Epithelial cell of prostate (primary cell): ENCODE measurements at regions not wholly inside any gene's neighbourhood (a gene's known extent, or its start where the extent isn't known, plus 50 kb on each side); places are given as distances from the start of the nearest gene placed in this dataset.

Experiments
- DNase-seq: peaks from one replicate; pipeline ENCODE4 v3.0.0-alpha.2; 2011; ENCODE audit warnings: low read depth, low spot score
- H3K27ac ChIP-seq: fragments of 450-650 bp; 2 replicates; pipeline ENCODE4 v1.5.1; 2017; ENCODE audit warnings: mild to moderate bottlenecking

DNA sequence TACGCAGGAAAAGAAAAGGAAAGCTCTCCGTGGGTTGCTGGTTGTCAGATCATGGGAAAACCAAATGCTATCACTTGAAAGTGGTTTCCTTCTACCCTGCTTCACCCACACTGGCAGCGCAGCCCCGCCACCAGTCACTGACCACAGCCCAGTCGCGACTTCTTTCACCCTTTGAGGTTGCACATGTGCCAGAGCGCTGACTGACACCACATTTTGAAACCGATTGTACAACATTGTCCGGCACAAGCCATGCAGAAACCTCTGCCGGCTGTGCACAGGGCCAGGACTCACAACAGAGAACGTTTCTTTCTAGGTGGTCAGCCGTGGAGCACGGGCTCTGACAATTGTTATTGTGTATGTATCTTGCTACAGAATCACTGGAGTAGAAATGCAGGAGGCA is 827.2 kb upstream of the POU3F3 start:
- no peak overlapping the region for H3K27ac ChIP-seq
- DNase-seq: no peak

DNA sequence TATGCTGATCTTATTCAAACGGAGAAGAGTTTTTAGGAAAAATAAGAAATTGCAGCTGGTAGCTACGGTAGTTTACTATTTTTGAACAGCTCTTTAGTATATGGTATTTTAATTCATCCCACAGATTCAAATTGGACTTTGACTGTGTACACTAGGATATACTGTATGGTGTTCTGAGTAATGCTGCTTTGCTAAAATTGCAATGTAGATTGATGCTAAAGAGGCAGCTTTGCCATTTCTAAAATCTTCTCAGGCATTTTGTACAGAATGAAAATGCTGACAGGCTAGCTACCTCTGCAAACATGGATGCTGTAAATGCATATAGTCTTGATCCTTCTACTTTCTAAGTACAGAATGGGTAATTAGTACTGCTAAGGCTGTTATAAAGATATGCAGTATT is 826.6 kb upstream of the POU3F3 start:
- no peak overlapping the region for H3K27ac ChIP-seq
- DNase-seq: no peak

DNA sequence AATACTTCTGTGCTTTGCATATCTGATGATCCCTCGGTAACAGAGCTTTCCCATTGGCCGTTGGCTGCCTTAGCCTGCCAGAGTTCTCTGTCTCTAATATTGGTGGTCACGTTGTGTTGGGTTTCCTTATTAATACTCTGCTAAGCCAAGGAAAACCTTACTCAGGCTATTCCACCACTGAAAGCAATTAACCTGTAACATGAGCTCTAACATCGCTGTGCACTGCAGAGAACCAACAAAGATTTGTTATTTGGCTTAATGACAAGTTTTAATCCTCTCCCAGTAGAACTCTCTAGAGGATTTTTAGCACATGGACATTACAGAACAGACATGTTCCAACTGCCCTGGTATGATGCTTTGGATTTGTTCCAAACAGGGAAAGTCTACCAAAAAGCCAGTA is 825.9 kb upstream of the POU3F3 start:
- DNase-seq: no peak
- H3K27ac ChIP-seq: no peak overlapping the region

DNA sequence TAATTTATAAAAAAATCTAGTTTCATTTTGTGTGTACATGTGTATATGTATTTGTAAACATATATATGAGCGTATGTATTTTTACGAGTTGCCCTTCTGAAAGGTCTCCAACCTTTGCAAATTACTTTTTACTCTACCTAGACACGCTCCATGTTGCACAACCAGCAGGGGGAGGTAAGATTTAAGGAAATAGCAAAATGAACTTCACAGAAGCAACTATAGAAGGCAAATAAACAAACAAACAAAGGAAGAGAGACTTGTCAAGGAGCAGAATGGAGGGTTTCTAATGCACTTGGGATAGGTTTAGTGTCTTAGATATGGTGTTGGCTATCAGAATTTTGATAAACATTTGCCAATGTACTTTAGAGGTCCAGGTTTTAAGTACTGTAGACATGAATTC is 820.5 kb upstream of the POU3F3 start:
- no peak overlapping the region for H3K27ac ChIP-seq
- DNase-seq: no peak

DNA sequence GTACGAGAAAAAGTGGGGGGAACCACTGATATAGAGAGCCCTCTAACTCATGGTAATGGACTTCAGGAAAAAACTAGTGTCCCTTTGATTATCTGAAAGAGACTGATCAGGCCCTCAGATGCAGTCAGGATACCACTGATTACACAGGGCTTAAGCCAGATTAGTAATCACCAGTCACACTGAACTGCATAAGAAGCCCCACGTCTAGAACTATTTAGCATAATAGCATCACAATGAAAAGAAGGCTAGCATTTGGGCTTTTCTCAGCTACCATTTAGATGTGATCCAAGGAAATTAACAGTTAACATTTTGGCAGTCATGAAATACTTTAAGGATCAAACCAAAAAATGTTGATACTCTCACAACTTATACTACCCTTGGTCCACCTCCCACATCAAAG is 813.1 kb upstream of the POU3F3 start:
- no peak overlapping the region for H3K27ac ChIP-seq
- DNase-seq: no peak

DNA sequence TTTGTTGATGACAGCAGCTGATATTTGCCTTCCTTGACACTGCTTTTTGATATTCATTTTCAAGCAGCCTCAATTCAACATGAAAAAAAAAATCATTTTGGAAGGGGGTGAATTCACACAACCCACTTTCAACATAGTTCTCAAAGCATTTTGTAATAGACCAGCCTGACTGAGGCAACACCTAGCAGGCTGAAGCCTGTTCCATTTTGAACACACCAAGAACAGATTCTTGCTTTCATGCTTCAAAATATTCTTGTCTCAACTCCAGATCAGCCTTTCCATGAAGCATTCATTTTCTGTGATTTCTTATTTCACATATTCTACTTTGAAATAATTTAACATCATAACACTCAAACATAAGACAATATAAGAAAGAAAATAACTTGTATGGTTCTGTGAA is 812.6 kb upstream of the POU3F3 start:
- H3K27ac ChIP-seq: no peak overlapping the region
- no peak for DNase-seq

DNA sequence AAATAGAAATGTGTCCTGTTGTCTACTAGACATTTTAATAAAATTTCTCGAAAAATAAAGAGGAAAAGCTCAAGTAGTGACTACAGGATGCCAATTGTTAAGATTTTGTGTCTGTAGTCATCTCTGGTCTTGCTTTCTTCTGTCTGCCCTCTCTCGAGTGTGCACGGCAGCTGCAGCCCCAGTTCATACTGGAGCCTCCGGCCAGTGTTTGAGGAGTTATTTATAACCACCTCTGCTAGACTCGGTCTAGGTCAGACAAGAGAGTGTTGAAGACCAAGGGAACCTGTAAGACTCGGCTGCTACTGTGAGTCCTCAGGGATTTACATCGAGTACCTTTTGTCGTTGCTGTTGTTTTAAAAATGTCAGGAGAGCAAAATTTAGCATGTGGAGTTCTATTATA is 810.1 kb upstream of the POU3F3 start:
- no peak for DNase-seq
- no peak overlapping the region for H3K27ac ChIP-seq

DNA sequence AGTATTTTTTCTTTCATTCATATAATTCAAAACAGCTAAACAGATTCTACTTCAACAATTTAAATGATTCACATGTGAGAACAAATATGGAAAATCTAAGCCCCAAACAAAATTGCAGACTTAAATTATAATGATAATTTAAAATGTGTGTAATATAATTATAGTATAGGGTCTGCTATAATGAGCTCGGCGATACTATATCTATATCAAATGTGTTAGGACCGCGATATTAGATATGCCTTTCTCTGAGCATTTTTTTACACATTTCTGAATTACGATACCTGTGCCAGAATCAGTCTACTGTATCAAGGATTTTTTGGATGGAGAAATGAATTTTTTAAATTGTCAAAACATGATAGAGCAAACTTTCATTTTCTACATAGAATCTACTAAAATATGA is 808.8 kb upstream of the POU3F3 start:
- DNase-seq: no peak
- H3K27ac ChIP-seq: no peak overlapping the region

DNA sequence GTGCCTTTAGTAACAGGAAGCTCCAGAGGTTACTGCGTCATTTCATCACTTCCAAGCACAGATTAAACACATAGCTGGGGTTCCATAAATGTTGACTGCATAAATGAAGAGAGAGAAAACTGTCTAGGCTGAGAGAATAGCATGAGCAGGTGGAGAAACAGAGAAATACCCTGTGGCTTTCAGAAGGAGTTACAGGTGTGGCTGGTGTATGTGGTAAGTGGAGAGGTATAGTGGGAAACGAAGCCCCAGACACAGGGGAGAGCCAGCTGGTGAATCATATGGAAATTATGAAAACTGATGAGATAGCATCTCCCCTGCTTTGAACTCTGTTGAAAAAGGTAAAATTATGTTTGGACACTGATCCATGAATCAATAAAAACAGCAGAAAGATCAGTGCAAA is 807.4 kb upstream of the POU3F3 start:
- DNase-seq: no peak
- H3K27ac ChIP-seq: no peak overlapping the region

DNA sequence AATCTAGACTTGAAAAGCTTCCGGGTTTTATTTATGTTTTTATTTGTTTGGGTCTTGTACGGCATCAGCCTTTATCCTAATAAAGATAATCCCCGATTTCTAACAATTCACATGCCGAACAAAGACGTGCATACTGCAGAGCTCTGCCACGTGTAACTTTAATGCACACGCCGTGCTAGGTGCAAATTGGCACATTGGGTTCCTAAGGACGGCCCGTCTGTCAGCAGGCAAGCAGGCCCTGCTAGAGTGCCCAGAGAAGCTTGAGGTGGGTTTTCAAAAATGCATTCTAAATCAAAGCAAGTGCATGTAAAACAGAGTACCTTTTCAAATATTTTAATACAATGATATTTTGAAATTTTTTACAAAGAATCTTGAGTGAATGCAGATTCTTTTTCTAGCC is 806.4 kb upstream of the POU3F3 start:
- no peak overlapping the region for H3K27ac ChIP-seq
- DNase-seq: no peak

DNA sequence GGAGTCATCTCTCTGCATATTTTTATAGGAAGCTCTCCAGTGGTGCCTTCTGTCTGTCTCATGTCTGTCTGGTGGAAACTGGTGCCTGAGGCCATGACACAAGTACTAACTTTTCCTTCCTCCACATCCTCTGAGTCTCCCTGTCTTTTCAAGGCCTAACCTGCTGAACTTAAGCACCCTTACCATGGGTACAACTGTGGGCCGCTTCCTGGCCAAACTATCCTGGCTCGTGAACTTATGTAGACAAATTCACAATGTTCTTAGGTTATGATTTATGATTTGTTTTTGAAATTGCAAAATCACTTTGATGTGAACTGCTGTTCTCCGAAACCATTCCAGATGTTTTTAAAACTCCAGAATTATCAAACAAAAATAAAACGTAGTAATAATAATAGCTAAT is 804.5 kb upstream of the POU3F3 start:
- no peak for DNase-seq

DNA sequence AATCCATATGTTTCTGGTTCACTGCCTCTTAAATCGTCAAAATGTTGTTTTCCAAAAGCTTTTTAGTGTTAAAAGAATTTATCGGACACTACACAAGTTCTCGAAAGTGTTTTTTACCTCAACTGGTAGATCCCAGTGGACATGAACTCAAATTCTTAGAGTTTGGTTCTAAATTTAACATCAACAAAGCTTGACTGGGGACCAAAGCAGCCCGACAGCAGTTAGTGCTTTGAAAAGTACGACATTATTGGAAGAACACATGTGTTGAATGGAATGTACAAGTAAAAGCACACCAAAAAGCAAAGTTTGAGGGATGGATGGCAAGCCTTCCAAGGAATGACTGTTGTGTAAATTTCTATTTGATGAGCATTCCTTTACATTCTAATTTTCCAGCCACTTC is 803.9 kb upstream of the POU3F3 start:
- no peak for DNase-seq

More for the DNA sequence above, 804.5 kb upstream of the POU3F3 start:
- H3K27ac ChIP-seq: no peak overlapping the region

DNA sequence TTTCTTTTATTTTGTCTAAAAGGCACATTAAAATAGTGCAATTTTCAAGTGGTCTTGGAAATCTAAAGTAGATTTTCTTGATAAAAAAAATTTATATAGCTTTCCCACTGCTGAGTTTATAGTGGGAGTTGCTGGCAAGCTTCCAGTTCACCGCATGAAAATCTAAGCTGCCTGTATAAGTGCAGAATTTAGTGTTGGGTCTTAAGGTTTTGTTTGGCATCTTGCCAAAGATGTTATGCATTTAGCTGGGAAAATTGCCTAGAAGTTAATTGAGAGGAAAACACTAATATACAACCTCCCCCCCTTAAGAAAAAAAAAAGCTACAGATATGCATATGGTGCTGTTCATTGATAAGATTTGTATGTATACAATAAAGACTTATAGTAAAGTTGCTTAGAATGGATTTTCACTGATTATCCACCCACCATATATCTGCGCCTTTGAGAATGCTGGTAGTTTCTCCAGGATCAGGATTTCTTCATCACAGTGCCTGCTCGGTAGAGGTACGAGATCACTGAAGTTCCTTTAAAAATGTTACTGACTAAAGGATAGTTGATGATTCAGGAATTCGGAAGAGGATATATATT is 803.2 kb upstream of the POU3F3 start:
- no peak overlapping the region for H3K27ac ChIP-seq

More for the DNA sequence above, 803.9 kb upstream of the POU3F3 start:
- H3K27ac ChIP-seq: no peak overlapping the region

DNA sequence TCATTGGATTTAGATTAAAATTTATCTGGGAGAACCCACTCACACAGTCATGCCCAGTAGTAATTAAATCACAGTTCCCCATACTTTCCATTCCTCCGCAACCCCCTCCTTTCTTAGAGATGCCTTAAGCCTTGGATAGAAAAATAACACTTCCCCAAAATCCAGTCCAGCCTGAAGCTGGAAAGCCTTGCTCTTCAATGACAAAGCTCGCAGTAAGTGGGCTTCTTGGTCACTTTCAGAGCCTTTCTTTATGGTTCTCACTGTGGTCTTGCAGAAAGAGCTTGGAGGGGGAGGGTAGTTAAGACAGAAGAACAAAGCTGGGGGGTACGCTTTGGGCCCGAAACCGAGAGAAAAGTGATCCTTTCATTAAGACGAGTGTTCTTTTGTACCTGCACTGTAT is 802.1 kb upstream of the POU3F3 start:
- H3K27ac ChIP-seq: no peak overlapping the region
- no peak for DNase-seq

More for the DNA sequence above, 803.2 kb upstream of the POU3F3 start:
- no peak for DNase-seq

DNA sequence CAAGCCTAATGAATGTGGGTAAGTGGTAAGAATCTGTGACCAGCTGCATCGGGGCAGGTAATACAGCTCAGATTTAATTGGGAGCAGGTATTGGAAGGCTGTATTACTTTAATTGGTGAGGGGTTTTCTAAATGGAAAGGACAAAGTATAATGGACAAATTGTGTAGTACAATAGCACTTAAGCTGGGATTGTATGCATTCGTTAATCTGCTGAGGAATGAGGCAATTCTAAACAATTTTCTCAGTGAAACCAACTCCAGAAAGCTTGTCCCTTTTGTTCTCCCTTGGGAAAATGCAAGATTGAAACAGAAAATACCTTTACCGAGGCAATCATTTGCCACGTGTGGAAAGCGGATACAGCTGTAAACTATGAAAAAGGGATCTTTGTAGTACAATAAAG is 801.6 kb upstream of the POU3F3 start:
- no peak for DNase-seq
- H3K27ac ChIP-seq: no peak overlapping the region

DNA sequence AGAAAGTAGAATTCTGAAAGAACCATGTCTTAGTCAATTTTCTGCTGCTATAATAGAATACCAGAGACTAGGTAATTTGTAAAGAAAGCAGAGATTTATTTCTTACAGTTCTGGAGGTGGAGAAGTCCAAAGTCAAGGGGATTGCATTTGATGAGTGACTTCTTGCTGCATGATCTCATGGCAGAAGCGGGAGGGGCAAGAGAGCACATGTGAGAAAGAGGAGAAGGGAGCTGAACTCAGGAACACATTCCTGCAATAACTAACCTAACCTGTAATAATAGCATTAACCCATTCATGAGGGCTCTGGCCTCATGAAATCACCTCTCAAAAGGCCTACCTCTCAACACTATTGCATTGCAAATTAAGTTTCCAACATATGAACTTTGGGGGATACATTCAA is 797.5 kb upstream of the POU3F3 start:
- H3K27ac ChIP-seq: no peak overlapping the region
- DNase-seq: no peak

DNA sequence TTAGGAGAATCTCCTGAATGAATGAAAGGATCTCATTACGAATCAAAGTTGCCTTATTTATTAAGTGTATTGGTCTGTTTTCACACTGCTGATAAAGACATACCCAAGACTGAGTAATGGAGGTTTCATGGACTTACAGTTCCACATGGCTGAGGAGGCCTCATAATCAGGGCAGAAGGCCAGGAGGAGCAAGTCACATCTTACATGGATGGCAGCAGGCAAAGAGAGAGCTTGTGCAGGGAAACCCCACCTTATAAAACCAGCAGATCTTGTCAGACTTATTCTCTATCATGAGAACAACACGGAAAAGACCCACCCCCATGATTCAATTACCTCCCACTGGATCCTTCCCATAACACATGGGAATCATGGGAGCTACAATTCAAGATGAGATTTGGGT is 785.2 kb upstream of the POU3F3 start:
- no peak overlapping the region for H3K27ac ChIP-seq

DNA sequence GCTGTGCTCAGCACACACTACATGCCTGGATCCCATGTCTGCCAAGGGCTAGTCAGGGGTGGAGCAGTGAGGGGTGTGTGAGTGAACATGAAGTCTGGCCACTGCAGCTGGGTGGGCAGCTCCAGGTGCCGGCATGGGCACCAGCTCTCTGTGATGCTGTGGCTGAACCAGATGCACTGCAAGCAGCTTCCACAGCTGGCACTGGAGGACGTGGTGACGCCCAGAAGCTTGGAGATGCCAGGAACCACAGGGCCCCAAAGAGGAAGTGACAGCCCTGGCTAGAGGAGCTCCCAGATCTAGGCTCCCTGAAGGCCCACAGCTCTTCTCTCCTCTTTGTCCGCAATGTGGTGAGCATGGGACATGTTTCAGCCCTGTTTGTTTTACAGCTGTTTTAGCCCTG is 776.3 kb upstream of the POU3F3 start:
- H3K27ac ChIP-seq: no peak overlapping the region
- no peak for DNase-seq

More for the DNA sequence above, 785.2 kb upstream of the POU3F3 start:
- no peak for DNase-seq

DNA sequence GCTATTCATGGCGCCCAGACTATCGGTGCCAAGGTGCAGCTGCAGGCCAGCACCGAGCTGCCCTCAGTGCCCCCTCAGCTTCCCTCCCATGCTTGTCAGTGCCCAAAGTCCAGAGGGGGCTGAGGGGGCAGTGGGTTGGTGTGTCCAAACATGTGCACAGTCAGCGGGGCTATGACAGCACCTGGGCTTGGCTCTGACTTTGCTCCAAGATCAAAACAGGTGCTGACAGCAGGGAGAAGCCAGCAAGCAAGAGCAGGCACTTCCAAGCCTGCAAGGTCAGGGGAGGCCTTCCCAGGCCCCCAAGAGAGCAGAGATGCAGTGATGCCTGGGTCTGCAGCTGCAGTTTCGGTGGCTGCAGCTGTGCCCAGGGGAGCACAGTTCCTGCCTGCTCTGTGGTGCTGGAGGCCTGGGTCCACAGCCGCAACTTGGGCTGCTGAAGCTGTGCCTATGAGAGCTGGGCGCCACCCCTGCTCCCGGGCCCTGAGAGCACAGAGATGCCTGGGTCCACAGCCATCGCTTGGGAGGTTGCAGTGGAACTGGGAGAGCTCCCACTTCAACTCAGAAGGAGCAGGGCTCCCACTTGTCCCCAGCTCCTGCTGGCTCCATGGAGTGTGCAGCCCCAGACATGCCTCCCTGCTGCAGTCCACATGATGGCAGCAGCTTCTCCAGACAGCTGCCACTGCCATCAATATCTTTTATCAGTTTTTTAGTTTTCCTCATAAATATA is 775.3 kb upstream of the POU3F3 start:
- DNase-seq: no peak
- no peak overlapping the region for H3K27ac ChIP-seq

DNA sequence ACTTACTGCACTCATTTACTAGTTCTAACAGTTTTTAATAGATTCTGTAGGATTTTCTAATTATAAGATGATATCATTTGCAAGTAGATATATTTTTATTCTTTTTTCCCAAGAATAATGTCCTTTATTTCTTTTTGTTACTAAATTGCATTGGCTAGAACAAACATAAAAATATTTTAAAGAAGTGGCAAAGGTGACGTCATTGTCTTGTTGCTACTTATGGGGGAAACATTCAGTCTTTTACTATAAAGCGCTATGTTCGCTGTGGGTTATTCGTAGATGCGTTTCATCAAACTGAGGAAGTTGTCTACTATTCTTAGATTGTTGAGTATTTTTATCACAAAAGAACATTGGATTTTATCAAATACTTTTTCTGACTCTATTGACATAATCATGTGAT is 765.2 kb upstream of the POU3F3 start:
- no peak for DNase-seq
- no peak overlapping the region for H3K27ac ChIP-seq

DNA sequence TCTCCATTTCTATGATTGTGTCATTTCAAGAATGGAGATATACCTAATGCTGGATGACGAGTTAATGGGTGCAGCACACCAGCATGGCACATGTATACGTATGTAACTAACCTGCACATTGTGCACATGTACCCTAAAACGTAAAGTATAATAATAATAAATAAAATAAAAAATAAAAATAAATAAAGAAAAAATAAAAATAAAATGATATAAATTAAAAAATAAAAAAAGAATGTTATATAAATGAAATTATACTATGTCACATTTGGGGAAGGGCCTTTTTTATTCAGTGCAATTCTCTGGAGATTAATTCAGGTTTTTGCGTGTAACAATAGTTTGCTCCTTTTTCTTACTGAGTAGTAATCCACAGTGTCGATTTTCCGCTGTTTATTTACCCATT is 763.5 kb upstream of the POU3F3 start:
- no peak overlapping the region for H3K27ac ChIP-seq
- DNase-seq: no peak

DNA sequence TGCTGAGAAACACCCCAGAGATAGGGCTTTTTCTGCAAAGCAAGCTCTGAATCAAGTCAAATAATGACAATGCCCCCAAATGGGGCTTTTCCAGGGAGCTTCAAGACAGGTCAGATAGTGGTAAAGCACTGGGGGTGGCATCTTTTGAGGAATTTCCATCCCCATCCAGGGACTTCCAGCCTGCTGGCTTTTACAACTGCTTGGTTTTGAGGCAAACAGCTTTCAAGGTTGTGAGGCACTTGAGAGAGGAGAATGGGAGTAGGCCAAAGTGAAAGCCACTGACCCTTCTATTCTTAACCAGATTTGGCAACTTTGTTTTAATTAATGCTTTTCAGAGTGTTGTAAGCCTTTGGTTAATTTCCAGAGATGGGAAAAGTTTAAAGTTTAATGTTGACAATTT is 762.0 kb upstream of the POU3F3 start:
- H3K27ac ChIP-seq: no peak overlapping the region
- no peak for DNase-seq
